ENCODE measurements at regions not wholly inside any gene's neighbourhood (a gene's known extent, or its start where the extent isn't known, plus 50 kb on each side); places are given as distances from the start of the nearest gene placed in this dataset.

DNA sequence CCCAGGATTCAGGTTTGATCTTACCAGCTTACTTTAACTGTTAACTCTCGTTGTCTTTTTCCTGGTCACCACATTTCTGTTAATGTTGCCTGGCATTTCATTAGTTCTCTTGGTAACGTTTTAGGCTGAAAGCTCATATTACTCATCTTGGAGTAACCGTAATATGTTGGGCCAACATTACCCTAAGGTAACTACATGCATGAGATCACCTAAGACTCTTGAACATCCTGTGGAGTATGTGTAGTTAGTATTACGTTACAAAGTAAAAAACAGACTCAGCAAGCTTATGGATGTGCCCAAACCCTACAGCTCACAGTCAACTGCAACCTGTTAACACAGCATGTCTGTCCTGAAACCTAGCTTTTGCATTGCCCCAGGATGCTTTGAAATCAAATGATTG lies 203.3 kb upstream of the HS3ST1 start:
- no peak for DNase-seq (ENCODE audit: low read depth in 2 of 2)
- H3K4me3 ChIP-seq (replicated peaks in 1 of 2; ENCODE audit: low read depth in 2 of 2, low read length in 2 of 2) = no peak overlapping the region
- TF ChIP-seq, protein P1, sequence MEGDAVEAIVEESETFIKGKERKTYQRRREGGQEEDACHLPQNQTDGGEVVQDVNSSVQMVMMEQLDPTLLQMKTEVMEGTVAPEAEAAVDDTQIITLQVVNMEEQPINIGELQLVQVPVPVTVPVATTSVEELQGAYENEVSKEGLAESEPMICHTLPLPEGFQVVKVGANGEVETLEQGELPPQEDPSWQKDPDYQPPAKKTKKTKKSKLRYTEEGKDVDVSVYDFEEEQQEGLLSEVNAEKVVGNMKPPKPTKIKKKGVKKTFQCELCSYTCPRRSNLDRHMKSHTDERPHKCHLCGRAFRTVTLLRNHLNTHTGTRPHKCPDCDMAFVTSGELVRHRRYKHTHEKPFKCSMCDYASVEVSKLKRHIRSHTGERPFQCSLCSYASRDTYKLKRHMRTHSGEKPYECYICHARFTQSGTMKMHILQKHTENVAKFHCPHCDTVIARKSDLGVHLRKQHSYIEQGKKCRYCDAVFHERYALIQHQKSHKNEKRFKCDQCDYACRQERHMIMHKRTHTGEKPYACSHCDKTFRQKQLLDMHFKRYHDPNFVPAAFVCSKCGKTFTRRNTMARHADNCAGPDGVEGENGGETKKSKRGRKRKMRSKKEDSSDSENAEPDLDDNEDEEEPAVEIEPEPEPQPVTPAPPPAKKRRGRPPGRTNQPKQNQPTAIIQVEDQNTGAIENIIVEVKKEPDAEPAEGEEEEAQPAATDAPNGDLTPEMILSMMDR (IDR thresholded peaks at IDR 0.05; ENCODE audit: low read depth, low read length) = no peak

DNA sequence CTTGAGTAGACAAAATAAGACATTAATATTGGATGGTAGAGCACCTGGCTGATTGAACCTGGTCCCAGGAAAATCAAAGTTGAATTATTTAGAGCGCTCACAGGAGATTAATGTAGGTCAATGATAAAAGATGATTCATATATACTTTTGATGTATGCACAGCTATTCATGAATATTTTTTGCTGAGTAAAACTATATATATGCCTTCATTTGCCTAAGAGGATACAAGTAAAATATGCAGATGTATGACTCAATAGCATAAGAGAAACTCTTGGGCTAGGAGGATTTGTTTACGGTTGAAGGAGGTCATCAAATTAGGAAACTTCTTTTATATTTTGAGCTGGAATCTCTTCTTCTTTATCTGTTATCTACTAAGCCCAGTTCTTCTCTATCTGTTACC lies 202.7 kb upstream of the HS3ST1 start:
- no peak for DNase-seq (ENCODE audit: low read depth in 2 of 2)
- TF ChIP-seq, protein P1 (IDR thresholded peaks at IDR 0.05; ENCODE audit: low read depth, low read length) = no peak
- H3K4me3 ChIP-seq (replicated peaks in 1 of 2; ENCODE audit: low read depth in 2 of 2, low read length in 2 of 2) = no peak overlapping the region

DNA sequence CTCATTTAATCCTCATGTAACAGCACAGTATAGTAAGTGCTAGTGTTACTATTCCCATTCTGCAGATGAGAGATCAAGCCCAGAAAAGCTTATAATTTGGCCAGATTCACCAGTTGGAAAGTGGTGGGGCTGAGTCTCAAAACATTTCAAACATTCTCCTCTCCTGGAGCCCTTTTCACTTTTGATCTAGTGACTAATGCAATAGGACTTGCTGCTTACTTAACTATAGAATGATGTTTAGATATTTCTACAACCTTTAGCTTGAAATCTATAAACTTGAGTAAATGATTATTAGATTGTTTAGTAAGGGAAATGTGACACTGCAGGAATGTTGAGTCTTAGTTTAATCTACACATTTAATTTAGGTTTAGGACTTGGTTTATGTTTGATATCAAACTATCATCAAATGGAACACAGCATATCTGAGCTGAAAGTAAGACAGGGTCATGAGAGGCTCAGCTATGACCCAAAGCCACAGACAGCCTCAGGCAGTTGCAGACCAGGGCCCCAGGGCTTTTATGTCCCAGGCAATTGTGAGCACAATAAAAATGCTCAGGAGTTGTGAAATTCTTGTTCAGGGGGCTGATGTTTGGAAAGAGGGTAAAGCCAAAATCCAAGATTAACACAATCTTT lies 199.5 kb upstream of the HS3ST1 start:
- H3K4me3 ChIP-seq (replicated peaks in 1 of 2; ENCODE audit: low read depth in 2 of 2, low read length in 2 of 2) = no peak overlapping the region
- peak in 1 of 2 donors; percentile 11 for DNase-seq (ENCODE audit: low read depth in 2 of 2)
- TF ChIP-seq, protein P1 (IDR thresholded peaks at IDR 0.05; ENCODE audit: low read depth, low read length) = no peak

- no peak overlapping the region for H3K4me3 ChIP-seq (replicated peaks in 1 of 2; ENCODE audit: low read depth in 2 of 2, low read length in 2 of 2)
- TF ChIP-seq, protein P1 (IDR thresholded peaks at IDR 0.05; ENCODE audit: low read depth, low read length) = no peak
- no peak for DNase-seq (ENCODE audit: low read depth in 2 of 2)
Observed at GRCh38 chr4:11626066-11626465, 197.4 kb upstream of the HS3ST1 start.

DNA sequence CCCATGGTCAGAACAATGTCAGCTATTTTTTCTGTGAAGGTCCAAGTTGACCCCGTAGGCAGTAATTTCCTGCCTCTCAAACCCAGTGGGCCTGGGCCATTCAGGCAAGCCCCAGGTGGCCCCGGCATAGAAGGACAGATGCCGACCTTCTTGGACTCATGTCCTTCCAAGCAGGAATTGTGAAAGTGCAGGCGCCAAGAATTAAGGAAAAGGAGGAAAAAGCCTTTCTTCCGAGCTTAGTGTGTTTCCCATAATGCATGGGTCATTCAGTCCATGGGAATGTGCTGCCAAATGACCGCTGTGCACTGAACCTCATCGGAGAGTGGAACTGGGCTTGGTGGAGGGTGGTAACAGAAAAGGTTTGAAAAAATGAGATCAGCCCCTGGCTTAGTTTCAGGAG lies 196.5 kb upstream of the HS3ST1 start:
- TF ChIP-seq, protein P1 (IDR thresholded peaks at IDR 0.05; ENCODE audit: low read depth, low read length) = no peak
- DNase-seq (ENCODE audit: low read depth in 2 of 2) = no peak
- H3K4me3 ChIP-seq (replicated peaks in 1 of 2; ENCODE audit: low read depth in 2 of 2, low read length in 2 of 2) = no peak overlapping the region

- no peak overlapping the region for H3K4me3 ChIP-seq (replicated peaks in 1 of 2; ENCODE audit: low read depth in 2 of 2, low read length in 2 of 2)
- DNase-seq (ENCODE audit: low read depth in 2 of 2) = no peak
- TF ChIP-seq, protein P1 (IDR thresholded peaks at IDR 0.05; ENCODE audit: low read depth, low read length) = no peak
Observed at GRCh38 chr4:11624370-11624769, 195.7 kb upstream of the HS3ST1 start.

DNA sequence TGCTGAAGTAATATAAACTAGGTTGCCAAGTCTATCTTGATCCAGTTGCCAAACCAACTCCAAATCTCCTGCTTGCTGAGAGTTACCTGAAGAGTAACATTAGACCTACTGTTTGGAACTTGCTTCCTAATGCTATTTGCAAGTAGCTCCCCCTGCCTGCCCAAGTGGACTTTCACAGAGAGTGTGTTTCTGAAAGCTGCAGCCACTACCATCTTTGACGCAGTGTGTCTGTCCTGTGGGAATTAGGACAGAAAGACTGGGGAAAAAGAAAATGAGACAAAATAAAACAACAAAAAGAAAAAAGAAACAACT lies 195.0 kb upstream of the HS3ST1 start:
- no peak overlapping the region for H3K4me3 ChIP-seq (replicated peaks in 1 of 2; ENCODE audit: low read depth in 2 of 2, low read length in 2 of 2)
- TF ChIP-seq, protein P1 (IDR thresholded peaks at IDR 0.05; ENCODE audit: low read depth, low read length) = peak; percentile 46
- DNase-seq (ENCODE audit: low read depth in 2 of 2) = peak; percentile 29 to 47

All from cardiac fibroblast (primary cell).